DND-41 (cell line): ENCODE measurements at regions not wholly inside any gene's neighbourhood (a gene's known extent, or its start where the extent isn't known, plus 50 kb on each side); places are given as distances from the start of the nearest gene placed in this dataset.

Experiments used
- ATAC-seq: fragments of 200-7000 bp; cut with Tn5 transposase; 3 replicates; pipeline ENCODE4 v1.9.1; 2021; ENCODE audit warnings: low read depth; ENCODE audit not compliant: insufficient read depth
- DNase-seq: peaks from one replicate; pipeline ENCODE4 v3.0.0-alpha.2; 2020
- H2AFZ ChIP-seq: 2 replicates; pipeline ENCODE4 v1.6.0; 2012; ENCODE audit warnings: low read depth, low read length
- H3K27ac ChIP-seq: 2 replicates; pipeline ENCODE4 v1.5.1; 2012; ENCODE audit warnings: low read length, inconsistent platforms
- H3K27me3 ChIP-seq: fragments of 200-600 bp; sonication (generic); 2 replicates; pipeline ENCODE4 v1.6.0; 2012; ENCODE audit warnings: low read length, mild to moderate bottlenecking, inconsistent platforms; ENCODE audit not compliant: insufficient read depth, poor library complexity
- H3K36me3 ChIP-seq: 2 replicates; pipeline ENCODE4 v1.5.1; 2012; ENCODE audit warnings: low read length, inconsistent platforms; ENCODE audit not compliant: insufficient read depth
- H3K4me1 ChIP-seq: 2 replicates; pipeline ENCODE4 v1.5.1; 2012; ENCODE audit warnings: mild to moderate bottlenecking, low read length; ENCODE audit not compliant: insufficient read depth
- H3K4me2 ChIP-seq: 2 replicates; pipeline ENCODE4 v1.6.0; 2012; ENCODE audit warnings: mild to moderate bottlenecking, moderate library complexity, low read length, inconsistent platforms; ENCODE audit not compliant: insufficient read depth
- H3K4me3 ChIP-seq, 2 experiments: fragments of 200-600 bp in 1 of 2; shearing (Covaris generic) in 1 of 2; 2 replicates each; pipeline ENCODE4 v1.5.1; 2012 to 2016; ENCODE audit warnings: inconsistent platforms in 2 of 2, low read length in 2 of 2, mild to moderate bottlenecking in 2 of 2, low read depth in 1 of 2, moderate library complexity in 1 of 2
- H3K79me2 ChIP-seq: 2 replicates; pipeline ENCODE4 v1.6.0; 2012; ENCODE audit warnings: low read length, inconsistent platforms; ENCODE audit not compliant: insufficient read depth
- H3K9ac ChIP-seq: 2 replicates; pipeline ENCODE4 v1.6.0; 2012; ENCODE audit warnings: low read depth, mild to moderate bottlenecking, inconsistent platforms, low read length, moderate library complexity
- H3K9me3 ChIP-seq: 2 replicates; pipeline ENCODE4 v1.5.1; 2012; ENCODE audit warnings: low read length, moderate library complexity, mild to moderate bottlenecking, inconsistent platforms; ENCODE audit not compliant: insufficient read depth, severe bottlenecking
- H4K20me1 ChIP-seq: 2 replicates; pipeline ENCODE4 v1.6.0; 2012; ENCODE audit warnings: low read length; ENCODE audit not compliant: insufficient read depth
- CTCF ChIP-seq: IDR thresholded peaks from 2 replicates; pipeline ENCODE4 v1.5.1; 2012; ENCODE audit warnings: borderline replicate concordance, low read length, moderate library complexity, mild to moderate bottlenecking; ENCODE audit not compliant: poor library complexity, severe bottlenecking; ENCODE audit errors: extremely low read depth
- EZH2 ChIP-seq: IDR thresholded peaks from 3 replicates; pipeline ENCODE4 v1.6.1; 2012; ENCODE audit warnings: borderline replicate concordance, low read depth, mild to moderate bottlenecking, moderate library complexity, low read length, inconsistent platforms; ENCODE audit not compliant: severe bottlenecking

GRCh38 chrX:39439906-39440798, 638.9 kb downstream of the MID1IP1 start:
- ATAC-seq (no peak), DNase-seq (no peak)
- H3K4me1 ChIP-seq = no peaks in the 10 kb centered on the region
- no peaks in the 10 kb centered on the region for H3K9me3 ChIP-seq
- H2AFZ ChIP-seq = no peak overlapping the region
- H4K20me1 ChIP-seq = no peaks in the 10 kb centered on the region
- no peaks in the 10 kb centered on the region for H3K79me2 ChIP-seq
- no peaks in the 10 kb centered on the region for H3K27me3 ChIP-seq
- H3K9ac ChIP-seq = no peak overlapping the region
- no peak overlapping the region for H3K4me3 ChIP-seq
- H3K27ac ChIP-seq = no peak overlapping the region
- no peaks in the 10 kb centered on the region for H3K36me3 ChIP-seq
- TF ChIP-seq EZH2 (no peak), CTCF (no peak)
- no peak overlapping the region for H3K4me2 ChIP-seq

- no peak overlapping the region for H3K9ac ChIP-seq
- H3K79me2 ChIP-seq = no peaks in the 10 kb centered on the region
- H3K4me2 ChIP-seq = no peak overlapping the region
- no peak overlapping the region for H2AFZ ChIP-seq
- no peak overlapping the region for H3K4me3 ChIP-seq
- DNase-seq = no peak
- H3K4me1 ChIP-seq = no peaks in the 10 kb centered on the region
- H3K9me3 ChIP-seq = no peaks in the 10 kb centered on the region
- TF ChIP-seq CTCF (no peak), EZH2 (no peak)
- H3K27ac ChIP-seq = no peak overlapping the region
- no peaks in the 10 kb centered on the region for H3K27me3 ChIP-seq
- H3K36me3 ChIP-seq = no peaks in the 10 kb centered on the region
- no peaks in the 10 kb centered on the region for H4K20me1 ChIP-seq
- ATAC-seq = no peak
Observed at GRCh38 chrX:39440799-39441284, 639.6 kb downstream of the MID1IP1 start.

- DNase-seq (no peak), ATAC-seq (no peak)
- no peaks in the 10 kb centered on the region for H3K27me3 ChIP-seq
- no peaks in the 10 kb centered on the region for H4K20me1 ChIP-seq
- H3K4me3 ChIP-seq = no peak overlapping the region
- no peak overlapping the region for H2AFZ ChIP-seq
- no peak overlapping the region for H3K9ac ChIP-seq
- no peak overlapping the region for H3K4me2 ChIP-seq
- H3K79me2 ChIP-seq = no peaks in the 10 kb centered on the region
- no peaks in the 10 kb centered on the region for H3K36me3 ChIP-seq
- TF ChIP-seq CTCF (no peak), EZH2 (no peak)
- H3K27ac ChIP-seq = no peak overlapping the region
- no peaks in the 10 kb centered on the region for H3K4me1 ChIP-seq
- no peaks in the 10 kb centered on the region for H3K9me3 ChIP-seq
Observed at GRCh38 chrX:39442332-39442731, 641.1 kb downstream of the MID1IP1 start.
